Prostate gland (tissue), 2 donors: ENCODE measurements at regions not wholly inside any gene's neighbourhood (a gene's known extent, or its start where the extent isn't known, plus 50 kb on each side); places are given as distances from the start of the nearest gene placed in this dataset.

Source experiments
- POLR2A ChIP-seq: fragments of 450-650 bp; IDR thresholded peaks from one replicate; pipeline ENCODE4 v1.6.1; 2016; ENCODE audit warnings: antibody characterized with exemption, mild to moderate bottlenecking
- TF ChIP-seq, protein P1 (sequence below), 4 experiments: fragments of 200-600 bp in 2 of 4; fragments of 450-650 bp in 2 of 4; sonication (generic) in 2 of 4; IDR thresholded peaks; 1 replicate in 3 of 4; 2 replicates in 1 of 4; pipeline ENCODE4 v1.5.1; 2016 to 2019; ENCODE audit warnings: antibody characterized with exemption in 4 of 4, mild to moderate bottlenecking in 2 of 4, moderate library complexity in 2 of 4

DNA sequence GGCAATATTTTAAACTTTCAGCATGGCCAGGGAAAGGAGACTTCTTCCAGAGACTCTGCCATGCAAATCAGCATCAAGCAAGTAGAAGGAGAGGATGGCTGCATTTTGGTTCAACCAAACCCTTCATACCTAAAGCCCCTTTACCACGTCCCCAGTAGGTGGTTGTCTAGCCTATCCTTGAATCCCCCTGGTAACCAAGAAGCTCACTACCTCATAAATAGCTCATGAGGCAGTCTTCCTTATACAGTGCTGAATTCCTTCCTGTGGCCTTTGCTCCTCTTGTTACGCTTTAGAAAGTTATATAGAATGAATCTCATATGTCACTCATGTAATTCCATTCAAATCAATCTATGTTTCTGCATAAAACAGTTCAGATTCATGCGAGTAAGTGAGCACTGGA, 289.5 kb upstream of the SLC30A5 start:
- no peak for TF ChIP-seq POLR2A
- TF ChIP-seq, protein P1, sequence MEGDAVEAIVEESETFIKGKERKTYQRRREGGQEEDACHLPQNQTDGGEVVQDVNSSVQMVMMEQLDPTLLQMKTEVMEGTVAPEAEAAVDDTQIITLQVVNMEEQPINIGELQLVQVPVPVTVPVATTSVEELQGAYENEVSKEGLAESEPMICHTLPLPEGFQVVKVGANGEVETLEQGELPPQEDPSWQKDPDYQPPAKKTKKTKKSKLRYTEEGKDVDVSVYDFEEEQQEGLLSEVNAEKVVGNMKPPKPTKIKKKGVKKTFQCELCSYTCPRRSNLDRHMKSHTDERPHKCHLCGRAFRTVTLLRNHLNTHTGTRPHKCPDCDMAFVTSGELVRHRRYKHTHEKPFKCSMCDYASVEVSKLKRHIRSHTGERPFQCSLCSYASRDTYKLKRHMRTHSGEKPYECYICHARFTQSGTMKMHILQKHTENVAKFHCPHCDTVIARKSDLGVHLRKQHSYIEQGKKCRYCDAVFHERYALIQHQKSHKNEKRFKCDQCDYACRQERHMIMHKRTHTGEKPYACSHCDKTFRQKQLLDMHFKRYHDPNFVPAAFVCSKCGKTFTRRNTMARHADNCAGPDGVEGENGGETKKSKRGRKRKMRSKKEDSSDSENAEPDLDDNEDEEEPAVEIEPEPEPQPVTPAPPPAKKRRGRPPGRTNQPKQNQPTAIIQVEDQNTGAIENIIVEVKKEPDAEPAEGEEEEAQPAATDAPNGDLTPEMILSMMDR (IDR thresholded peaks at IDR 0.05) = no peak
